Type B pancreatic cell (in vitro differentiated cells): ENCODE measurements at regions not wholly inside any gene's neighbourhood (a gene's known extent, or its start where the extent isn't known, plus 50 kb on each side); places are given as distances from the start of the nearest gene placed in this dataset.

Experiments
- DNase-seq: peaks from one replicate; pipeline ENCODE4 v3.0.0; 2021; ENCODE audit warnings: mixed read lengths; ENCODE audit not compliant: unreplicated experiment; ENCODE audit errors: extremely low spot score
- H3K27ac Mint-ChIP-seq: 2 replicates; pipeline ENCODE4 v1.8.0; 2021; ENCODE audit warnings: mild to moderate bottlenecking, mixed read lengths
- H3K27me3 Mint-ChIP-seq: 2 replicates; pipeline ENCODE4 v1.8.0; 2021; ENCODE audit warnings: mixed read lengths
- H3K36me3 Mint-ChIP-seq: 2 replicates; pipeline ENCODE4 v1.8.0; 2021; ENCODE audit warnings: mixed read lengths
- H3K4me1 Mint-ChIP-seq: one replicate; pipeline ENCODE4 v1.8.0; 2021; ENCODE audit warnings: mixed read lengths; ENCODE audit not compliant: unreplicated experiment
- H3K4me3 Mint-ChIP-seq: 2 replicates; pipeline ENCODE4 v1.8.0; 2021; ENCODE audit warnings: mild to moderate bottlenecking, mixed read lengths
- H3K9me3 Mint-ChIP-seq: 2 replicates; pipeline ENCODE4 v1.8.0; 2021; ENCODE audit warnings: mixed read lengths
- CTCF ChIP-seq: fragments of 200-600 bp; sonication (generic); conservative IDR thresholded peaks from 2 replicates; pipeline ENCODE4 v1.5.0; 2021; ENCODE audit warnings: antibody characterized with exemption, mild to moderate bottlenecking

- TF ChIP-seq CTCF: no peak
- no peaks in the 10 kb centered on the region for H3K9me3 Mint-ChIP-seq
- no peak for DNase-seq
- no peaks in the 10 kb centered on the region for H3K27me3 Mint-ChIP-seq
- no peak overlapping the region for H3K4me3 Mint-ChIP-seq
- H3K27ac Mint-ChIP-seq: no peak overlapping the region
- no peaks in the 10 kb centered on the region for H3K36me3 Mint-ChIP-seq
- H3K4me1 Mint-ChIP-seq: no peaks in the 10 kb centered on the region
Measured at GRCh38 chr15:46714950-46715349, 1002.4 kb upstream of the SEMA6D start.

GRCh38 chr15:46723308-46723707 is 994.0 kb upstream of the SEMA6D start:
- H3K27ac Mint-ChIP-seq: no peak overlapping the region
- no peaks in the 10 kb centered on the region for H3K4me1 Mint-ChIP-seq
- no peak for TF ChIP-seq CTCF
- no peak for DNase-seq
- no peak overlapping the region for H3K4me3 Mint-ChIP-seq
- H3K9me3 Mint-ChIP-seq: peaks cover 5% of the 10 kb centered on the region
- no peaks in the 10 kb centered on the region for H3K27me3 Mint-ChIP-seq
- no peaks in the 10 kb centered on the region for H3K36me3 Mint-ChIP-seq

DNA sequence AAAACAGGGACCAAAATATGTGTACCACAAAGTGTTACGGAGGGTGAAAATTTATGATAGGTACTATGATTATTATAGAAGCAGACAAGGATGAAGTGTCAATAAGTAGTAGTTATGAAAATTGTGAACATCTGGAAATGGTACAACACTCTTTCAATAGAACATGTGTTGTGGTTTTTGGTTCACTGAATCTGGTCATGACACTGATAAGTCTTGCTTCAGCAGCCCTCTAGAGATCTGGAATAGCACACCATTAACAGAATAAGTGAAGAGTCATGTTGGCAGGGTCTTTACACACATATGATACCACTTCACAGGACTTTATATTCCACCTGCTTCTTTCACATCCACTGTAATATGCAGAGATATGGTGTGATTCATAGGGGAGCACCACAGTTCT is 985.2 kb upstream of the SEMA6D start:
- no peak for DNase-seq
- Mint-ChIP-seq H3K27ac (no peak overlapping the region), H3K4me3 (no peak overlapping the region), H3K27me3 (no peaks in the 10 kb centered on the region), H3K36me3 (no peaks in the 10 kb centered on the region), H3K9me3 (peaks cover 9% of the 10 kb centered on the region), H3K4me1 (no peaks in the 10 kb centered on the region)
- TF ChIP-seq CTCF: no peak

GRCh38 chr15:46735115-46735514 is 982.2 kb upstream of the SEMA6D start:
- Mint-ChIP-seq H3K9me3 (no peaks in the 10 kb centered on the region), H3K4me1 (no peaks in the 10 kb centered on the region), H3K27ac (no peak overlapping the region), H3K4me3 (no peak overlapping the region), H3K27me3 (no peaks in the 10 kb centered on the region), H3K36me3 (no peaks in the 10 kb centered on the region)
- DNase-seq: no peak
- TF ChIP-seq CTCF: no peak

GRCh38 chr15:46751303-46751702 is 966.0 kb upstream of the SEMA6D start:
- no peak for DNase-seq
- Mint-ChIP-seq H3K27ac (no peak overlapping the region), H3K27me3 (no peaks in the 10 kb centered on the region), H3K4me3 (no peak overlapping the region), H3K36me3 (no peaks in the 10 kb centered on the region), H3K9me3 (peaks cover 5% of the 10 kb centered on the region), H3K4me1 (no peaks in the 10 kb centered on the region)
- TF ChIP-seq CTCF: no peak

GRCh38 chr15:46753946-46754345 is 963.4 kb upstream of the SEMA6D start:
- Mint-ChIP-seq H3K4me3 (no peak overlapping the region), H3K9me3 (peaks cover 5% of the 10 kb centered on the region), H3K4me1 (no peaks in the 10 kb centered on the region), H3K36me3 (no peaks in the 10 kb centered on the region), H3K27me3 (no peaks in the 10 kb centered on the region), H3K27ac (no peak overlapping the region)
- TF ChIP-seq CTCF: no peak
- no peak for DNase-seq
